ENCODE measurements at regions not wholly inside any gene's neighbourhood (a gene's known extent, or its start where the extent isn't known, plus 50 kb on each side); places are given as distances from the start of the nearest gene placed in this dataset.

GRCh38 chrX:116863029-116863428 lies 400.3 kb upstream of the CT83 start:
- no peak for DNase-seq
- no peaks in the 10 kb centered on the region for H3K36me3 ChIP-seq
- no peak overlapping the region for H3K4me3 ChIP-seq
- intact Hi-C loops (cut with DNase I; ENCODE audit: low total_unique reads) = no loop called here
- no peaks in the 10 kb centered on the region for H3K9me3 ChIP-seq
- in situ Hi-C loops (cut with MboI; ENCODE audit: low sequenced_read_pairs in 4 of 4) = no loop called here
- H3K27me3 ChIP-seq = no peaks in the 10 kb centered on the region
- TF ChIP-seq, protein P1, sequence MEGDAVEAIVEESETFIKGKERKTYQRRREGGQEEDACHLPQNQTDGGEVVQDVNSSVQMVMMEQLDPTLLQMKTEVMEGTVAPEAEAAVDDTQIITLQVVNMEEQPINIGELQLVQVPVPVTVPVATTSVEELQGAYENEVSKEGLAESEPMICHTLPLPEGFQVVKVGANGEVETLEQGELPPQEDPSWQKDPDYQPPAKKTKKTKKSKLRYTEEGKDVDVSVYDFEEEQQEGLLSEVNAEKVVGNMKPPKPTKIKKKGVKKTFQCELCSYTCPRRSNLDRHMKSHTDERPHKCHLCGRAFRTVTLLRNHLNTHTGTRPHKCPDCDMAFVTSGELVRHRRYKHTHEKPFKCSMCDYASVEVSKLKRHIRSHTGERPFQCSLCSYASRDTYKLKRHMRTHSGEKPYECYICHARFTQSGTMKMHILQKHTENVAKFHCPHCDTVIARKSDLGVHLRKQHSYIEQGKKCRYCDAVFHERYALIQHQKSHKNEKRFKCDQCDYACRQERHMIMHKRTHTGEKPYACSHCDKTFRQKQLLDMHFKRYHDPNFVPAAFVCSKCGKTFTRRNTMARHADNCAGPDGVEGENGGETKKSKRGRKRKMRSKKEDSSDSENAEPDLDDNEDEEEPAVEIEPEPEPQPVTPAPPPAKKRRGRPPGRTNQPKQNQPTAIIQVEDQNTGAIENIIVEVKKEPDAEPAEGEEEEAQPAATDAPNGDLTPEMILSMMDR (IDR thresholded peaks at IDR 0.05 in 4 of 5, conservative IDR thresholded peaks at IDR 0.05 in 1 of 5) = no peak
- TF ChIP-seq POLR2A (IDR thresholded peaks at IDR 0.05) = no peak
- ATAC-seq = no peak
- no peak overlapping the region for H3K27ac ChIP-seq
- no peaks in the 10 kb centered on the region for H3K4me1 ChIP-seq

DNA sequence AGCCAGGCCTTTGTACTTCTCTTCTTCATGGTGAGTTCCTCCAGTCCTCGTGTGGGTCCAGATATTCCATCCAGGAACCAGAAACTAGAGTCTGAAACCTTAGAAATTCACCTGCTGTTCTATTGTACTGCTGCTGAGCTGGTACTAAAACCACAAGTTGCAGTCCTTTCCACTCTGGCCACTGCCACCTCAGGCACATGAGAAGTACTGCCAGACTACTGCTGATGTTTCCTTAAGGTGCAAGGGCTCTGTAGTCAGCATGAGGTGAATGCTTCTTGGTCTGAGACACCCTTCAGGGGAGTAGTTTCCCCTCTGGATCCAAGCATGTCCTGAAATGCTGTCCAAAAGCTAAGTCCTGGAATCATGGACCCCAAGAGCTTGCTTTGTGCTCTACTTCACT lies 399.6 kb upstream of the CT83 start:
- H3K4me3 ChIP-seq = no peak overlapping the region
- H3K9me3 ChIP-seq = no peaks in the 10 kb centered on the region
- no peaks in the 10 kb centered on the region for H3K4me1 ChIP-seq
- in situ Hi-C loops (cut with MboI; ENCODE audit: low sequenced_read_pairs in 4 of 4) (no loop called here), intact Hi-C loops (cut with DNase I; ENCODE audit: low total_unique reads) (no loop called here)
- no peaks in the 10 kb centered on the region for H3K36me3 ChIP-seq
- DNase-seq (no peak), ATAC-seq (no peak)
- no peak for TF ChIP-seq POLR2A (IDR thresholded peaks at IDR 0.05)
- TF ChIP-seq, protein P1 (IDR thresholded peaks at IDR 0.05 in 4 of 5, conservative IDR thresholded peaks at IDR 0.05 in 1 of 5) = no peak
- H3K27me3 ChIP-seq = no peaks in the 10 kb centered on the region
- H3K27ac ChIP-seq = no peak overlapping the region

- Histone ChIP-seq H3K9me3 (no peaks in the 10 kb centered on the region), H3K36me3 (no peaks in the 10 kb centered on the region), H3K27ac (no peak overlapping the region), H3K4me1 (no peaks in the 10 kb centered on the region), H3K27me3 (no peaks in the 10 kb centered on the region), H3K4me3 (no peak overlapping the region)
- in situ Hi-C loops (cut with MboI; ENCODE audit: low sequenced_read_pairs in 4 of 4) (no loop called here), intact Hi-C loops (cut with DNase I; ENCODE audit: low total_unique reads) (no loop called here)
- DNase-seq (no peak), ATAC-seq (no peak)
- no peak for TF ChIP-seq POLR2A (IDR thresholded peaks at IDR 0.05)
- TF ChIP-seq, protein P1 (IDR thresholded peaks at IDR 0.05 in 4 of 5, conservative IDR thresholded peaks at IDR 0.05 in 1 of 5) = no peak
These were observed 378.5 kb upstream of the CT83 start for GRCh38 chrX:116841290-116841689.

DNA sequence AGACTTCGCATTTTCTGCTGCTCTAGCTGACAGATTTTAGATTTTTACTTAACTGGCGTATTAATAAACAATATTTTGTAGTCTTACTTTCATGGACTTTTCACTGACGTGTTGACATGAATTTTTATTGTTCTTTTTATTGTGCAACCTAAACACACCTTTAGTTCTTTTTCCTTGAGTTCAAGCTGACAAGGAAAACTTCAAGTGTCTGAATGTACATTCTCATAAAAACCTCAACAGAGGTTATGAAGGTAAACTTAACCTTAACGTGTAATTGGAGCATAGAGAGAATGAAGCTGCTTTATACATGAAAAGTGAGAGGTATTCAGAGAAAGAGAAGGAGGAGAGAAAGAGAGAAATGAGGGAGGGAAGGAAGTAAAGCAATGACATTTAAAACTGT lies 364.3 kb upstream of the CT83 start:
- H3K9me3 ChIP-seq = no peaks in the 10 kb centered on the region
- H3K4me3 ChIP-seq = no peak overlapping the region
- TF ChIP-seq POLR2A (IDR thresholded peaks at IDR 0.05) = no peak
- TF ChIP-seq, protein P1 (IDR thresholded peaks at IDR 0.05 in 4 of 5, conservative IDR thresholded peaks at IDR 0.05 in 1 of 5) = no peak
- no peaks in the 10 kb centered on the region for H3K36me3 ChIP-seq
- intact Hi-C loops (cut with DNase I; ENCODE audit: low total_unique reads) (no loop called here), in situ Hi-C loops (cut with MboI; ENCODE audit: low sequenced_read_pairs in 4 of 4) (no loop called here)
- DNase-seq (no peak), ATAC-seq (no peak)
- H3K27ac ChIP-seq = no peak overlapping the region
- H3K27me3 ChIP-seq = no peaks in the 10 kb centered on the region
- H3K4me1 ChIP-seq = no peaks in the 10 kb centered on the region

- TF ChIP-seq, protein P1 (IDR thresholded peaks at IDR 0.05 in 4 of 5, conservative IDR thresholded peaks at IDR 0.05 in 1 of 5) = no peak
- TF ChIP-seq POLR2A (IDR thresholded peaks at IDR 0.05) = no peak
- Histone ChIP-seq H3K4me1 (no peaks in the 10 kb centered on the region), H3K27ac (no peak overlapping the region), H3K36me3 (no peaks in the 10 kb centered on the region), H3K27me3 (no peaks in the 10 kb centered on the region), H3K9me3 (no peaks in the 10 kb centered on the region), H3K4me3 (no peak overlapping the region)
- in situ Hi-C loops (cut with MboI; ENCODE audit: low sequenced_read_pairs in 4 of 4) (no loop called here), intact Hi-C loops (cut with DNase I; ENCODE audit: low total_unique reads) (no loop called here)
- DNase-seq (no peak), ATAC-seq (no peak)
These were observed 362.0 kb upstream of the CT83 start for GRCh38 chrX:116824785-116825184.
